ENCODE measurements at regions not wholly inside any gene's neighbourhood (a gene's known extent, or its start where the extent isn't known, plus 50 kb on each side); places are given as distances from the start of the nearest gene placed in this dataset.
"Not testable (repeated sequence)": the region's sequence is repeated elsewhere in the genome, so short reads cannot be mapped to it uniquely, and the experiment has no call there.

DNA sequence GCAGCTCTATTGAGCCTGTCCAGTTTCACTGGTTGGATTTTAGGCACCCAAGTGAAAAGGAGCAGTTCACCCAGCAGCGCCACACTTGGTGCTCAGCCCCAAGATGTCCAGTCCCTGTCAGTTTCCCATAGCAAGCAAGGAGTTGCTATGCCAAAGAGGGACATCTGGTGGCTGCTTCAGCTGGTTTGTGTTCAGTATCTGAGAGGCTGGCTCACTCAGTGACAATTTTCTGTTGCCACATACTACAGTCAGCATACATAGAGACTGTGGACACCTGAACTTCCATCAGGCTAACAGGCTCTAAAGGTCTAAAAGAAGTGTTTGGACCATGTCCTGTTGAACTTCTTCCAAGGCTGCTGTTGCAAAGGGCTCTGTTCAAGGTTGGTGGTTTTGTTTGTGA is 453.9 kb downstream of the RPIA start:
- TF ChIP-seq, protein P1, sequence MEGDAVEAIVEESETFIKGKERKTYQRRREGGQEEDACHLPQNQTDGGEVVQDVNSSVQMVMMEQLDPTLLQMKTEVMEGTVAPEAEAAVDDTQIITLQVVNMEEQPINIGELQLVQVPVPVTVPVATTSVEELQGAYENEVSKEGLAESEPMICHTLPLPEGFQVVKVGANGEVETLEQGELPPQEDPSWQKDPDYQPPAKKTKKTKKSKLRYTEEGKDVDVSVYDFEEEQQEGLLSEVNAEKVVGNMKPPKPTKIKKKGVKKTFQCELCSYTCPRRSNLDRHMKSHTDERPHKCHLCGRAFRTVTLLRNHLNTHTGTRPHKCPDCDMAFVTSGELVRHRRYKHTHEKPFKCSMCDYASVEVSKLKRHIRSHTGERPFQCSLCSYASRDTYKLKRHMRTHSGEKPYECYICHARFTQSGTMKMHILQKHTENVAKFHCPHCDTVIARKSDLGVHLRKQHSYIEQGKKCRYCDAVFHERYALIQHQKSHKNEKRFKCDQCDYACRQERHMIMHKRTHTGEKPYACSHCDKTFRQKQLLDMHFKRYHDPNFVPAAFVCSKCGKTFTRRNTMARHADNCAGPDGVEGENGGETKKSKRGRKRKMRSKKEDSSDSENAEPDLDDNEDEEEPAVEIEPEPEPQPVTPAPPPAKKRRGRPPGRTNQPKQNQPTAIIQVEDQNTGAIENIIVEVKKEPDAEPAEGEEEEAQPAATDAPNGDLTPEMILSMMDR (IDR thresholded peaks at IDR 0.05): not testable (repeated sequence)
- TF ChIP-seq POLR2A (IDR thresholded peaks at IDR 0.05): not testable (repeated sequence)
